GM18517 (cell line): ENCODE measurements at regions not wholly inside any gene's neighbourhood (a gene's known extent, or its start where the extent isn't known, plus 50 kb on each side); places are given as distances from the start of the nearest gene placed in this dataset.
"Not testable (repeated sequence)": the region's sequence is repeated elsewhere in the genome, so short reads cannot be mapped to it uniquely, and the experiment has no call there.

Experiments used
- ATAC-seq: cut with Tn5 transposase; IDR thresholded peaks from one replicate; pipeline ENCODE4 v1.9.1; 2021; ENCODE audit warnings: mild to moderate bottlenecking, moderate library complexity; ENCODE audit not compliant: unreplicated experiment

DNA sequence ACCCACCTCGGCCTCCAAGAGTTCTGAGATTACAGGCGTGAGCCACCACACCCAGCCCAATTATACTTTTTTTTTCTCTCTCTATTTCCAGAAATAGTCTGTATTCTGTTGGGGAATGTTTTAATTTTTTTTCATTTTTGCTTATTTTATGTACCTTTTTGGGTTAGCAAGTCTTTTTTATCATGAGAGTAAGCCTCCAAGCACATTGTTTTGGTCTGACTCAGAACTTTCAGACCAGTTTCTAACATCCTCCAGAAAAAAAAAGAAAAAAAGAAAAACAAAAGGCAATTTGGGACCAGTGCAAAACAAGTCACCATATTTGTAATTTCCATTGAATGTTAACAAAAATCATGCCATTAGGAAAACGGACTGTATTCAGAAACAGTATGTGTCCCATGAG lies 1465.5 kb downstream of the SLITRK5 start:
- no peak for ATAC-seq

- no peak for ATAC-seq
Observed at GRCh38 chr13:89150362-89150761, 1479.2 kb downstream of the SLITRK5 start.

DNA sequence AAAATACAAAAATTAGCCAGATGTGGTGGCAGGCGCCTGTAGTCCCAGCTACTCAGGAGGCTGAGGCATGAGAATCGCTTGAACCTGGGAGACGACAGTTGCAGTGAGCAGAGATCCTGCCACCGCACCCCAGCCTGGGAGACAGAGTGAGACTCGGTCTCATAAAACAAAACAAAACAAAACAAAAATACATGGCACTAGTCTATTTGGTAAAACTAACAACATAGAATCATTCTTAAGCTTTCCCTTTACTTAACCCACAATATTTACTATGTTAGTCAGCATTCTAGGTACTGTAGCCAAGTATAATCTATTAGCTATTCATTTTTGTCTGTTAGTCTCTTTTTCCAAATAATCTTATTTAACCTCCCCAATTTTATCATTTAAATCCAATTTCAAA lies 1482.8 kb downstream of the SLITRK5 start:
- no peak for ATAC-seq

DNA sequence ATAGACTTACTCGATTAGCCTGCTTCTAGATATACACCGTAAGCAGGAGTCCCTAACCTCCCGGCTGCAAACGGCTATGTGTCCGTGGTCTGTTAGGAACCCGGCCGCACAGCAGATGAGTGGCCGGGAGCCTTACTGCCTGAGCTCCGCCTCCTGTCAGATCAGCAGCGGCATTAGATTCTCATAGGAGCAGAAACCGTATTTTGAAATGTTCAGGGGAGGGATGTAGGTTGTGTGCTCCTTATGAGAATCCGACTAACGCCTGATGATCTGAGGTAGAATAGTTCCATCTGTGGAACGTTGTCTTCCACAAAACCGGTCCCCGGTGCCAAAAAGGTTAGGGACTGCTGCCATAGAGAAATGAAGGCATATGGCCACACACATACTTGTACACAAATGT lies 1491.9 kb downstream of the SLITRK5 start:
- no peak for ATAC-seq

GRCh38 chr13:89165685-89166084 lies 1494.5 kb downstream of the SLITRK5 start:
- ATAC-seq: no peak

- no peak for ATAC-seq
Observed at GRCh38 chr13:89169951-89170350, 1498.8 kb downstream of the SLITRK5 start.

DNA sequence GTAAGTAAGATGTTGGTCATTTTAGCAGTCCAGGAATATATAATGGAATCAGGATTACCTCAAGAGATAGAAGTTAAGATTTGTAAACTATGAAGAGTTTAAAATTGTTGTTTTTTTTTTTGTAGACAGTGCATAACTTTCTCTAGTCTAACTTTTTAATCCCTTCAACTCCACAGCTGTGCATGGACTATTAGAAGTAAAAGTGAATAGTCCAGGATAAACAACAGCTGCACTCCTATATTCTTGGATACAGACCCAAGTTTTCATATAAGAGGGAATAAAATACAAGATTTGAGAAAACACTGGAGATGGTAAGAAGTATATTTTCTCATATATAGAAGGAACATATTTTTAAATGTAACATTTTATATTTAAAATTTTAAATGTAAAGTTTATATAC lies 1509.9 kb downstream of the SLITRK5 start:
- ATAC-seq: no peak

GRCh38 chr13:89199138-89199537 lies 1528.0 kb downstream of the SLITRK5 start:
- ATAC-seq: no peak

- ATAC-seq: no peak
Observed at GRCh38 chr13:89204435-89204834, 1533.3 kb downstream of the SLITRK5 start.

GRCh38 chr13:89205856-89206520 lies 1534.8 kb downstream of the SLITRK5 start:
- ATAC-seq: no peak

DNA sequence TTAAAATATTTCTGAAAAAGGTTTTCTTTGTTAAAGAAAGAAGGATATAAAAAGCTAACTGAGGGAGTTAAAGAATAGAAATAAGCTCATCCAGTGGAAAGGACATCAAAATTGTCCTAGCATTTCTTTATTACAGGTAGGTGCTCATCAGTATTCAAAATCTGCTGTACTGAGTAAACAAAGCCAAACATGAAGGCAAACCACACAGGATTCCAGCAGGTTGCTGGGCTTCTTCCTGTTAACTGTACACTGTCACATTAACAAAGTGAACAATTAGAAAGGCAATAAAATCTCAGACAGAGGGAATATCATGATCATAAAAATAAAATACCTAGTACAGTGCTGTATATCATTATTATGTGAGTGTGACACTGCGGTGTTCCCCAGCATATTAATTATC lies 1541.0 kb downstream of the SLITRK5 start:
- ATAC-seq: no peak

- no peak for ATAC-seq
Observed at GRCh38 chr13:89214185-89214584, 1543.0 kb downstream of the SLITRK5 start.

DNA sequence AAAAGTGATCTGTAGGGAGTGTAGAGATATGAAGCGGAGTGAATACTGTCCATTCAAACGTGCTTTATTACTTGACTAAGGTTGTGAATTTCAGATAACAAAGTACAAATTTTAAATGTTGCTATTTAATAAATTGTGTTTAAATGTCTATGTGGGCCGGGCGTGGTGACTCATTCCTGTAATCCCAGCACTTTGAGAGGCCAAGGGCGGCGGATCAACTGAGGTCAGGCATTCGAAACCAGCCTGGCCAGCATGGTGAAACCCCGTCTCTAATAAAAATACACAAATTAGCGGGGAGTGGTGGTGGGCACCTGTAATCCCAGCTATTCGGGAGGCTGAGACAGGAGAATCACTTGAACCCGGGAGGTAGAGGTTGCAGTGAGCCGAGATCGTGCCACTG lies 1544.1 kb downstream of the SLITRK5 start:
- not testable (repeated sequence) for ATAC-seq

- no peak for ATAC-seq
Observed at GRCh38 chr13:89217813-89218212, 1546.6 kb downstream of the SLITRK5 start.

GRCh38 chr13:89221557-89222158 lies 1550.5 kb downstream of the SLITRK5 start:
- ATAC-seq: no peak

DNA sequence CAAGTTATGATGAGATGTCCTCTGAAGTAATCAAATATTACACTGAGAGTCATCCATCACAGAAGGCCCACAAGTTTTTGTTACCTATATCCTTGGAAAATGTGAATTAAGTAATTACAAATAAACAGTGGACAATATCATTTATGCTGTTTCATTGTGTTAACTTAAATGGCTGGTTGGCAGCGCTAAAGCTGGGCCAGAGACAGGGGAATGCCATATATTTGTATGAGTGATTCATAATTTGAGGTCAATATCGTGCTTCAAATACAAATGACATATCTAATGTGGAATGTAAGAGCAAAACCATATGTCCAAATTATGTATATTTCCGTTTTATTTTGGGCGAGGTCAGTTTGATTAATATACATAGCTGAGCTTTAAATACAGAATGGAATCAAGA lies 1556.2 kb downstream of the SLITRK5 start:
- ATAC-seq: no peak

- ATAC-seq: no peak
Observed at GRCh38 chr13:89238496-89238895, 1567.3 kb downstream of the SLITRK5 start.

DNA sequence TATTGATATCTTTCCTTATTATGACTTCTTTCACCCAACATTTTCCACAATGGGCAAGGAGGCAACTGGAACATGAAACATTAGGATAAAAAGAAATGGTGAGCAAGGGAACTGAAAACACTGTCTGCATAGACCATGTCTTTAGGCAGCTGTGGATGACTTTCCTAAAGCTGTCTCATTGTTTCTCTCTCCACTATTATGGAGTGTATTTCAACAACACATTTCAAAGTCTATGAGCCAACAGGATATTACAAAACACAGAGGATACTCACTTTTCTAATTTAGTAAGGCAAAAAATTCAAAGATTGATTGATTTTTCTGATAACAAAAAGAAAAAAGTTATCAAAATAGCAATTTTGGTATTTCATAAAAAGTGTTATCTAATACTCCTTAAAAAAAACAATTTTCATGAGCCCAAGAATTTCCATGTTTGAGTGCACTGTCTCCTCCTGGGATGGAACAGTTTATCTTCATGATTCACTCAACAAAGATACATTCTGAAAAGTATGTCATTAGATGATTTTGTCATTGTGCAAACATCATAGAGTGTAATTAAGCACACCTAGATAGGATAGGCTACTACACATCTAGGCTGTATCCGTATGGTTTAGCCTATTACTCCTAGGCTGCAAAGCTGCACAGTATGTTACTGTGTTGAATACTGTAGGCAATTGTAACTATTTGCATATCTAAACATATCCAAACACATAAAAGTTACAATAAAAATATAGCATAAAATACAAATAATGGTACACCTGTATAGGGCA lies 1568.4 kb downstream of the SLITRK5 start:
- ATAC-seq: no peak

- no peak for ATAC-seq
Observed at GRCh38 chr13:89255844-89256406, 1584.8 kb downstream of the SLITRK5 start.

DNA sequence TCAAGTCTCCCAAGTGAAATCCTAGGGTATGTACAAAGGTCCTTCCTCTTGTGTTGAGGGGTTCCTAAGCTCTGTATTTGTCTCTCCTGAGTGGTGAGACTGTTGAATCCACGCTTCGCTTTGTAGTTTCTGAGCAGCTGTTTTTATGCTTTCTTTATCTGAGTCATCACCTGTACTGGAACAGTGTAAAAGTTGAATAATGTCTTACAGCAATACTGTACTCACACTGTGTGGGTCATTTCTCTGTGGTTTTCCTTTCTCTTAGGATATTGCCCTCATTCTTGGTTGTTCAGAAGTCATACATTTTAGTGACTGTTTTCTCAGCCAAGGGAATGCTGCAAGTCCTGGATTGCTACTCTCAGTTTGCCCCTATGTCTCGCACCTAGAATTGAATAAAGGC lies 1596.6 kb downstream of the SLITRK5 start:
- no peak for ATAC-seq

GRCh38 chr13:89269737-89270136 lies 1598.6 kb downstream of the SLITRK5 start:
- no peak for ATAC-seq

GRCh38 chr13:89270736-89271135 lies 1599.6 kb downstream of the SLITRK5 start:
- no peak for ATAC-seq
